GM21367 (cell line): ENCODE measurements at regions not wholly inside any gene's neighbourhood (a gene's known extent, or its start where the extent isn't known, plus 50 kb on each side); places are given as distances from the start of the nearest gene placed in this dataset.
A peak's percentile ranks its signal among the peaks of the same experiment; 100 is the strongest.
"Not testable (repeated sequence)": the region's sequence is repeated elsewhere in the genome, so short reads cannot be mapped to it uniquely, and the experiment has no call there.

Experiments
- ATAC-seq: cut with Tn5 transposase; IDR thresholded peaks from one replicate; pipeline ENCODE4 v1.9.1; 2021; ENCODE audit not compliant: unreplicated experiment

DNA sequence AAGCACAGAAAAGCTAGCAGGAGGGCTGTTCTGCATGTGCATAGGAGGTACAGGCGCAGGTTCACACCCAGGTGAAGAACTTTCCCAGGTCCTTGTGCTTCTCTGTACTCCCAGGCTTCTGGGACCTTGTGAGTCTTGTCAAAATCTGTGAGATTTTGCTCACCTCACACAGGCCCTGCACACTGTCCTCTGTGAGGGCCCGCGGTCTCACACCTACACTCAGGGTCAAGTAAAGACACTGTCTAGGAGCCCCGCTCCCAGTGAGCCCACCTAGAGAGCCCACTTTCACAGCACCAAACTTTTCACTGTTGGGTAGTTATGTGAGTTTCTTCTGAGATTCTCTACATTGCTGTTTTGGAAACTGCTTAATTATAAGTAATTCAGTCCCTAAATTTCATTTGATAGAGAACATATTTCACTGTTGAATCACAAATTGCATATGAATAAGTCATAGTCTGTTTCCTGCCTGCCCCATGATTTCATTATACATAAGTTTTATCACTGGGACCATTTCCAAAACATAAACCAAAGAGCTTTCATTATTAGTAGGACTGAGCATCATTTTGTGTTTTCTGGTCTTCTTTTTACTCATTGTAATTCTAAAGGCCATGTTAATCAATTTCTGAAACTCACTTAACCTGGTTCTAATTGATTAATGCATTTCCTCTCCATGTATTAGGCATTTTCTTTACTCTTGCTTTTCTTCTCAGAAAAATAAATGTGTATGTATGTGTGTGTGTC is 234.2 kb upstream of the SPOPL start:
- ATAC-seq: no peak

DNA sequence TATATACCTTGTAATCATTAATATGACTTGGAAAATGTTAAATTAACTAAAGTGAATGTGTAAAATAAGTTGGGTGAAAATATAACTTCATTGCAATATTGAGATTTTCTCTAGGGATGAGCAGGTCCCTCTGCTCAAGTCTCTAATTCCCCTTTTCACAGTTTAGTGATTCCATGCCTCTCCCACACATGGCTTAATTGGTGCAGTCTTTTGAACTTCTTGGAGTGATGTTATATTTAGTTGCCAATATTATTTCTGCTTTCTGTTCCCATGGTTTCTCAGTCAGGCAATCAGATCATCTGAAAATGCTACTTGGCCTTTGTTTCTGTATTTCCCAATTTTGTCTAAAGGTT is 233.7 kb upstream of the SPOPL start:
- no peak for ATAC-seq

DNA sequence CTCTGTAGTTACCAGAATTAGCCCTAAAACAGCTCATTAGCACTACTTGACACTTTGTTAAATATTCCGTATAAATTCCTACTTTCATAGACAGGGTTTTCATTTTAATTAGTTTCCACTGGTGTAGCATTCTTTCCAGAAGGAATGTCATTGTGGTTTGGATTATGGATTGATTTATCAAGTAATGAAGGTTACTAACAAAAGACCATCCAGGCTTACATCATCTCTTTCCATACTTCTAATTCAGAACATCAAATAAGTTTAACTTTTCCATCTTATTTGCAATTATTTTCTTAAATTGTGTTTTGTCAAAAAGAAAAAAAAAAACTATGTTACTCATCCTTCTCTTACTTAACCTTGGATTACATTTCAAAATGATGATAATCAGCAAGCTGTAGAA is 231.8 kb upstream of the SPOPL start:
- ATAC-seq: no peak

DNA sequence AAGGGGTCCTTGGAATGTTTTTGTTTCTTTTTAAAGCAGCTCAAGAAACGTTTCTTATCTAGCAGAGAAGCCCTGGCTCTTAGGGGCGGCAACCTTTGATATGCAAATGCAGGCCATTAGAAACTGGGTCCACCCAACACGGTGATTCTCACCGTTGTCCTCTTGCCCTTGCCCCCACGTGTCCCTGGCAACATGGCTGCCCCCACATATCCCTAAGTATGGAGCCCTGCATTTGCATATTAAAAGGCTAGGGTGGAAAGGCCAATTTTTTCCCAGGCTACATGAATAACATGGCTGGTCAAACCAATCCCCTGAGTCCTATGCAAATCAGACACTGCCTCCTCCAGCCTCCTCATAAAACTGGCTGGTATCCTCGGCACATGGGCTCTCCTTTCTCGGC is 230.1 kb upstream of the SPOPL start:
- ATAC-seq: no peak

DNA sequence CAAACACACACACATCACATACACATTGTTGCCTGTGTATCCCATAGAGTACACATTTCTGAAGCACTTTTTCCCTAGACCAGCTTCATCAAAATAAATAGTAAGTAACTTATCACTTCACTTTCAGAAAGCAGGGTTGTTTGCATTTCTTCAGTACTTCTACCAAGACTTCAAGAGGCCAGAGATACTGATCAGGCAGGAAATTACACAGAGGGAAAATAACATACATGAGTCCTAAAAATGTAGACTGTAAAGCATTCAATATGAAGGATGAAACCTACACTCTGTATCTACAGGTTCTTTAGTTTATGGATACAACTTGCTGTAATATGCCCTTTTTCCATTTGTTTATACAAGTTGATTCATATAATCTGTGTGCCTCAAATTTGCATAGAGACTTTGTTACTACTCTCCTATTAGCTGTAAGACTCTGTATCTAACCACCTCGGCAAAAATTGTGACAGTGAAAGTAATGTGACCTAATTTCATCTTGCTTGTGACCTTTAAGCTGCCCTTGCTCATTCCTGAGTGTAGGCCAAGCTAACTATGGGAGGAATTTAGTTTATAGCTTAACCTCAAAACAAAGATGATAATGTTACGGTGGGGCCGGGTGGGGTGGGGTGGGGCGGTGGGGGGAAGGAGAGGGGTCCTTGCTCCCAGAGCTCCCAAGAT is 228.9 kb upstream of the SPOPL start:
- ATAC-seq: no peak

DNA sequence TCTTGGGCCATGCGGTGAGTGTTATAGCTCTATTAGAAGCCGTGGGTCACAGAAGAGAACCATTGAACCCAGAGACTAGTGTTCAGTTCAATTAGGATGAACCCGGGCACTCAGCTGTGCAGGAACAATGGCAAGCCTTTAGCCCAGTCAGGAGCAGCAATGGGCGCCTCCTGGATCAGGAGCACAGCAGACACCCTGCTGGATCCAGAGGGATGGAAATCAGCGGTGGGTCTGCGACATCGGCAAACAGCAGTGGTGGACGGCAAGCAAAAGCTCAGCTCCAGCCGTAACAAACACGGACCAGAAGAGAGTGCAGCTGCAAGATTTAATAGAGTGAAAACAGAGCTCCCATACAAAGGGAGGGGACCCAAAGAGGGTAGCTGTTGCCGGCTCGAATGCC is 228.3 kb upstream of the SPOPL start:
- not testable (repeated sequence) for ATAC-seq

DNA sequence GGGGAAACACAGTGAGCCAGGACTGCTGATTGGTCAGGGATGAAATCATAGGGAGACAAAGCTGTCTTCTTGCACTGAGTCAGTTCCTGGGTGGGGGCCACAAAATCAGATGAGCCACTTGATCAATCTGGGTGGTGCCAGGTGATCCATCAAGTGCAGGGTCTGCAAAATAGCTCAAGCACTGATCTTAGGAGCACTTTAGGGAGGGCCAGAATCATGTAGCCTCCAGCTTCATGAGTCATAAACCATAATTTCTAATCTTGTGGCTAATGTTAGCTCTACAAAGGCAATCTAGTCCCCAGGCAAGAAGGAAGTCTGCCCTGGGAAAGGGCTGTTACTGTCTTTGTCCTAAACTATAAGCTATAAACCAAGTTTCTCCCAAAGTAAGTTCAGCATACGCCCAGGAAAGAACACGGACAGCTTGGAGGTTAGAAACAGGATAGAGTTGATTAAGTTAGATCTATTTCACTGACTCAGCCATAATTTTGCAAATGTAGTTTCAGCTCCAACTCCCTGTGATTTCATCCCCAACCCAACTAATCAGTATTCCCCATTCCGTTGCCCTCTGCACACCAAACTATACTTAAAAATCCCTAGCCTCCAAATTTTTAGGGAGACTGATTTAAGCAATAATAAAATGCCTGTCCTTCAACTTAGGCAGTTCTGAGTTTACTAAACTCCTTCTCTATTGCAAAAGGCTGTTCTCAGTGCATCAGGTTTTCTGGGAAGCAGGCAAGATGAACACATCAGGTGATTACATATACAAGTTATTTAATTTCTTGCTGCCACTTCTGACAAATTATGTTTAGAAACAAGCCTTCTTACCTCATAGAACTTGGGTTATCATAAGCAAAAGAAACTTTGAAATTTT is 226.9 kb upstream of the SPOPL start:
- no peak for ATAC-seq

DNA sequence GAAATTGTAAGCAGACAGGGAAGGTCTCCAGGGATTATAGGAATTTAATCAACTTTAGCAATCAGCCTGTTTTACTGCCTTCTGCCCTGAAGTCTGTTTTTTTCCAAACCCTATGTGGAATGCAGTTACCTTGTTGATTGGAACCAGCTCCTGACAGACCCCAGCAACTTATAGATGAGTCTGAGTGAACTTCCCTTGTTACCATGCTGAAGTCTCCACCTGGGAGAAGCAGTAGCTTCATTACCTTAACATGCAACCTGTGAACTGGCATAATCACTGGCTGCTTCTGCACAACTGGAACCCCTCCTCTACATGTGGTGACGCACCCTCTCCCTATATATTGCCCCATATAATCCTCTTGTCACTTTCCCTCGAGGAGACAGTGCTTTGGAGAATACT is 226.3 kb upstream of the SPOPL start:
- no peak for ATAC-seq

DNA sequence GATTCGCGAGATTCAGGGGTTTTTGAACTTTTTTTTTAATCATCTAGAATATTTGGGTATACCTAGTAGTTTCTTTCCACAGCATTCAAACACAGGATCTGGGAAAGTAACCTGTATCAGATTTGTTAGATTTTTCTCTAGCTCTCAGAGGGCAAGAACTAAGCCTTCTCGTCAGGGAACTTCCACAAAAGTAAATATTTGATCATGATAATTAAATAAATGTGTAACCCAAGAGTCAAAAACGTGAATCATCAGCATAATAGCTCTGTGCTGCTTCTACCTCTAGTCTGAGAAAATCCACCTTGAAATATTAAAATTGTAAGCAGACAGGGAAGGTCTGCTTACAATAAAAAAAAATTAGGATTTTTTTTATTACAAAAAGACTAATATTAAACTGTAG is 225.7 kb upstream of the SPOPL start:
- ATAC-seq: no peak

DNA sequence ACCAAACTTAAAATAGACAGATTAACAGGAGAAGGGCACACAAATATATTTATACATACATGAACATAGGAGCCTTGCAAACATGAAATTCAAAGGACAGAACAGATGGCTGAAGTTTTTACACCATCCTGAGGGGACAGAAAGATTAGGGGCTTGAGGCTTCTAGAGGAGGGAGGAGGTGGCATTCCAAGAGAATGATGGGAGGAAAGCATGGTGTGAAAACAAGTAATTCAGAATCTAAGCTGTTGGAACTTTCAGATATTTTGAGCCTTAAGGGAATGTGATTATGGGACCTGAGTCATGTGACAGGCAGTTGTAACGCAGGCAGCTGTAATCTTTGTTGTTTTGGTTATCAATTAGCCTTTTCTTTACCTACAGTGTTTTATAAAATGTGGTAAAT is 225.2 kb upstream of the SPOPL start:
- no peak for ATAC-seq

DNA sequence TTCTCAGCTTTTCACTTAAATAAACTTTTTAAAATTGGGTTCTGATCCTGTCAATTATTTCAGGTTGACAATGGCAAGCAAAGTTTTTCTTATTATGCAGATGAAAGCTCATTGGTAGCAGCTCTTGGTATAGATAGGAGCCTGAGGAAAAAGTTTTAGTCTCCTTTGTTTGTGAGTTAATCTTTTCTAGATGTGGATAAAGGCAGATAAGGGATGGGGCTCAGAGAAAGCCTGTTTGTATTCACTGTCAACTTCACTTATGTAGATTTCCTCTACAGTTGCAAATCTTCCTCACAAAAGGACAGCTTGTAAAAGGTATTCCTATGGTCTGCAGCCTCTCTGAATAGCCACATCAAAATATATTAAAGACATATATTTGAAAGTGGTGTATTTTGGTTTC is 224.5 kb upstream of the SPOPL start:
- no peak for ATAC-seq

DNA sequence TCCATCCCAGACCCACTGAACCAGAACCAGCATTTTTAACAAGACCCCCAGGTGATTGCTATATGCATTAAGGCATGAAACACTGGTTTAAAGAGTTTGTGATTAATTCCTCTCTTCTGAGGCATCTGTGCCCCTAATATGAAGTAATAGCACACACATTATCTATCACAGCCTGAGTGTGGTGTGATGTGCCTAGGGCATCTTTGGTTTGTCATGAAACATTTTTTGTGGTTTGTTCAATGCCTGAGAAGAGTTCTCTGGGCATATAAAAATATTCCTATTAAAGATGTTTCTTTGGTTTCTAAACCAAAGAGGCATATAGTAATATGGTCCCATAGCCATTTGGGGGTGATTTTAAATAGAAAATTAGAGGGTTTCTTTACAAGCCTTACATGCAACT is 221.7 kb upstream of the SPOPL start:
- no peak for ATAC-seq

DNA sequence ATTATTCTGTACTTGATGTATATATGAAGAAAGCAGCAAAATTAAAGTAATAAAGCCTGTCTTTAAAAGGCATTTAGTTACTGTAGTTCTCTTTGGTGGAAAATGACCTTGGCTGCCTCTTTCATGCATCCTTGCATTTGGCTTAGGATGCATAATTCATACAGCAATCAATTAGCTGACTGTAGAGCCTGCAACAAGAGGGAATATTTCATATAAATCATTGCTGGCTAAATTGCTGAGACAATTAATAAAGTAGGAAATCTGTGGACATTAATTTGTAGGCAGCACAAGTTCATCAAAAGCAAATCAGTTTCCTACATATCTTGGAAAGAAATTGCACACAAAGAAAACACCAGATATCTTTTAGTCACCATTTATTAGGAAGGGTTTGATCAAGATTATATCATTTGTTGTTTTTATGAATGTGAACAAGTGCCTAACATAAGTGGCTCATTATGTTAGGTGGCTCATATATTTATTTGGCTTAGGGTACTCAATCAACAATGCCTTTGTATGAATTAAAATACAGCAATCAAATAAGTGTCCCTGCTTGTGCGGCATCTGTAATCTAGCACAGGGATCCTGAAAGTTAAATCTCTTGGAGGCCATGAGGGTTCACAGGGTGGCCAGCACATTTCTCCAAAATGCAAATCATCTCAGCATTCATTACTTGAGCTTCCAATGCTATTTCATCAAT is 220.4 kb upstream of the SPOPL start:
- ATAC-seq: no peak

DNA sequence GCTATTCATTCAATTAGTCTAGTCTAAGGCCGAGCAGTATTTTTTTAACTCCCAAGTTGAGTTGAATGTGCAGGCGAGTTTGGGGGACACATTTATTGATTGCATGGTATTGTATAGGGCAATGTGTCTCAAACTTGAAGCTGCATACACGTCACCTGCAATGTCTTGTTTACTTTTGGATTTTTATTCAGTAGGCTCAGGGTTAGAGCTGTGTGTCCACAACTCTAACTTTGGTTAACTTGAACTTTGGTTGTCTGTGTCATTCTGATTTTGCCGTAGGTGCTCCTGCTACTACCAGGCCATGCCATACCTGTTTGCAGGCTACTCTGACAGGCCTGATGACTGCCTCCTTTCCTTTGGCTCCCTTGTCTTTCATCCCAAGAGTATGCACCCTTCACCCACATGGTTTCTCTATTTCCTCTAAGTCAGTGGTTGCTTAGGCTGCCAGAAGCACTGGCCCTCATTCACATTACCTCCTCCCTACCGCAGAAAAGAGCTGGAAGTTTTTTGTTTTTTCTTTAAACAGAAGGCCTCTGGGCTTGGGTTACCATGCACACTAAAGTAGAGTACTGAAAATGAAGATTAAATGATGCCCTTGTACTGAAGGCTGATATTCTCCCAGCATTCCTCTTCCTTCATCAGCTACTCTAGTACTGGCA is 219.4 kb upstream of the SPOPL start:
- ATAC-seq: no peak

DNA sequence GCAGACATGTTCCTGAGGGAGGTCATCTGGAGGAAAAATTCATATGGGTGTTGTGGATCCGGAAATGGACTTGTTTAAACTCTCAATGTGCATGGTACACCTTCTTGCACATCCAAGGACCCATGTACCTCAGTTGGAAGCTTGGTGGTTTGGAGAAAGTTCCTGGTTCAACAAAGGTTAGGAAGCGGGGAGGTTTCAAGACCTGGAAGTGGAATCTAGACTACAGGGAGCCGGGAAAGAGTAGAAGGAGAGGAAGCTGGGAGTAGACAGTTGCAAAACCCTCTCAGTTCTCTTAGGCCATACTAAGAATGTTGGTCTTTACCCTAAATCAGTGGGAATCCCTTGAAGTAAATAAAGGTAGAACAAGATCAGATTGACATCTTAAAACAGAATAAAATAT is 209.8 kb upstream of the SPOPL start:
- no peak for ATAC-seq

DNA sequence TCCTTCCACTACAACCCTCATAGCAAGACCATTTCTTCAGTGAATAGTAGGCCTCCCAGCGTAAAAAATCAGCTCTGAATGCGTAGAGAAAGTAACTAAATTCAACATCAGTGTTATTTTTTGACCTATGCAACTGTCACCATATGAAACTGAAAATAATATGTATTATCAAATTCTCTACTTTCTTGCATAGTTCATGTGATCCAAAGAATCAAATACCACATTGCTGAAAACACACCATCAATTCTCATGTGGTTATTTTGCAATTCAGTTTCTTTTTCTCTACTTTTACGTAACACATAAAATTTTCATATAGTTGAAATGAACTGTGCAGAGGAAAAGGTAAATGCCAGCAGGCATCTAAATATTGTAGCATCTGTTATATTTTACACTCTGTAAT is 208.5 kb upstream of the SPOPL start:
- ATAC-seq: peak; percentile 56

DNA sequence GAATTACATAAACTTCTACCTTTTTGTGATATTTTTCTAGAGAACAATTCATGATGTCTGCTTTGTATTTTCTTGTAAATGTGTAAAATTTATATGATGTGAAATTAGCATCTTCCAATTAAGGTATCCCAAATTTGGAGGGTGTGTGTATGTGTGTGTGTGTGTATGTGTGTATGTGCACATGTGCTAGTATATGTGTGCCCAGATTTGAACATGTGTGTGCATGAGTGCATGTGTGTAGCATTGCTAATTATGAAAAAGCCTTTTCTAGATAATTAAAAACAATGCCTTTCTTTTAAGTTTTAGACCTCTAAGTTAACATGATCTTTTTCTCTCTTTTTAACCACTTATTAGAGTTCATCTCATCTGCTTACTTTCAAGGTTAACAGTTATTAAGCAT is 208.0 kb upstream of the SPOPL start:
- no peak for ATAC-seq

DNA sequence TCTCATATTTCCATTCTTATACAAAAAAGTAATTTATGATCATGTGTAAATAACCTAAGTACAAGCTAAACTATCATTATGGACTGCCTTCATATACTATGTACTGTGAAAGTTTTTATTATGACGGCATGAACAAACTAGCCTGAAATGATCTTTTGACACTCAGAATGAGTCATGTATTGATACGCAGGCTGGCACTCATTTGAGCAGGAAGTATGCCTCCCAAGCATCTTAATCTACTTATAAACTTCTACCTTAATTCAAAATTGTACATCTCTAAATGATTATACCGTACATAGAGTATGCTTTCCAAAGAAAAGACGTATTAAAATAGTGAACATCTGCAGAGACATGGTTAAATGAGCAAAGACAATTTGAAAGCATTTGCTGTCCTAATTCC is 207.1 kb upstream of the SPOPL start:
- ATAC-seq: no peak

DNA sequence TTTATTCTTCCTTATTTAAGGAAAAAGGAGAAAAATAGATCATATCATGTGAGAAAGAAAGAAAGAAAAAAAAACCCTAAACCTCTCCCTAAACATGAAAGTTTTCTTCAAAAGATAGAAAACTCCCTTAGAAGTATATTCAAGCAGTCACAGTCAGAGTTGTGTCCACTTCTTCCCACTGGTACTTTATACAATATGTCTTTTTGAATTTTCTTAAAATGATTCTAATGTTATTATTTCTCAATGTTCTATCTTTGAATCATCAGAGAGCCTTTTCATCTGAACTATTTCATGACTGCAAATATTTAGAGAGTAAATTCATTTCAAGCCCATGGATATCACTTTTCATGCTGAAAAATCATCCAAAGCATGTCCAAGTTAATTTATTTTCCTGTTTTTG is 205.2 kb upstream of the SPOPL start:
- no peak for ATAC-seq

DNA sequence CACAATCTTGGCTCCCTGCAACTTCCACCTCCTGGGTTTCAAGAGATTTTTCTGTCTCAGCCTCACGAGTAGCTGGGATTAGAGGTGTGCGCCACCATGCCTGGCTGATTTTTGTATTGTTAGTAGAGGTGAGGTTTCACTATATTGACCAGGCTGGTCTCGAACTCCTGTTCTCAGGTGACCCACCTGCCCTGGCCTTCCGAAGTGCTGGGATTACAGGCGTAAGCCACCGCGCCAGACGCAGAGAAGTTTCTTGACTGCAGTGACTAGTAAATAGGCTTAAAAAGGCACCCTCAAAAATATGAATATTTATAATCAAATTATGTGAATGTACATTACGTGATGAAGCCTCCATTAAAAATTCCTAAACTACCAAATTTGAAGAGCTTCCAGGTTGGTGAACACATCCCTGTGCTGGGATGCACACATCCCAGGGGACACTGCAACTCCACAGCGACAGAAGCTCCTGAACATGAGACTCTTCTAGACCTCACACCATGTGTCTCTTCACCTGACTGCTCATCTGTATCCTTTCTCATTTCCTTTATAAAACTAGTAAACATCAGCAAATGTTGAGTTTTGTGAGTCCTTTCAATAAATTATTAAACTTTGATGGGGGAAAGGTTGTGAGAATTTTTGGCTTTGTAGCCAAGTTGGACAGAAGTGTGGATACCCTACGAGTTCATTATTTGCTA is 203.3 kb upstream of the SPOPL start:
- ATAC-seq: peak; percentile 71
